Neural cell (in vitro differentiated cells): ENCODE measurements at regions not wholly inside any gene's neighbourhood (a gene's known extent, or its start where the extent isn't known, plus 50 kb on each side); places are given as distances from the start of the nearest gene placed in this dataset.
A peak's percentile ranks its signal among the peaks of the same experiment; 100 is the strongest.

Experiments
- H2AFZ ChIP-seq: fragments of 200-600, 300-800 bp; sonication (generic), shearing (Covaris generic); 2 replicates; pipeline ENCODE4 v1.6.0; 2014; ENCODE audit warnings: low read depth, mild to moderate bottlenecking, antibody characterized with exemption, low read length, moderate library complexity
- H3F3A ChIP-seq: fragments of 200-600 bp; shearing (Covaris generic); 2 replicates; pipeline ENCODE4 v1.6.1; 2016; ENCODE audit warnings: mild to moderate bottlenecking, moderate library complexity, mixed read lengths, antibody characterized with exemption, low read length; ENCODE audit not compliant: insufficient read depth, poor library complexity, severe bottlenecking
- H3K27ac ChIP-seq: fragments of 200-600, 300-800 bp; sonication (generic), shearing (Covaris generic); 2 replicates; pipeline ENCODE4 v1.5.1; 2014; ENCODE audit warnings: mild to moderate bottlenecking, low read length, moderate library complexity
- H3K27me3 ChIP-seq: fragments of 300-800, 200-600 bp; sonication (generic), shearing (Covaris generic); 2 replicates; pipeline ENCODE4 v1.6.0; 2014; ENCODE audit warnings: mild to moderate bottlenecking, low read depth, low read length, moderate library complexity; ENCODE audit not compliant: insufficient read depth
- H3K36me3 ChIP-seq: fragments of 300-800, 200-600 bp; sonication (generic), shearing (Covaris generic); 2 replicates; pipeline ENCODE4 v1.5.1; 2014; ENCODE audit warnings: mild to moderate bottlenecking, antibody characterized with exemption, low read length, moderate library complexity; ENCODE audit not compliant: insufficient read depth
- H3K4me2 ChIP-seq: fragments of 300-800, 200-600 bp; sonication (generic), shearing (Covaris generic); 2 replicates; pipeline ENCODE4 v1.6.0; 2014; ENCODE audit warnings: mild to moderate bottlenecking, low read length
- H3K4me3 ChIP-seq: fragments of 300-800, 200-600 bp; sonication (generic), shearing (Covaris generic); 2 replicates; pipeline ENCODE4 v1.5.1; 2014; ENCODE audit warnings: mild to moderate bottlenecking, low read length, moderate library complexity
- H3K79me2 ChIP-seq: fragments of 200-600 bp; shearing (Covaris generic); replicated peaks from 2 replicates; pipeline ENCODE4 v1.6.0; 2014; ENCODE audit warnings: mild to moderate bottlenecking, low read length, moderate library complexity; ENCODE audit not compliant: insufficient read depth
- H3K9ac ChIP-seq: fragments of 300-800, 200-600 bp; sonication (generic), shearing (Covaris generic); 2 replicates; pipeline ENCODE4 v1.6.1; 2016; ENCODE audit warnings: mild to moderate bottlenecking, low read length, mixed read lengths
- H3K9me2 ChIP-seq: fragments of 200-600 bp; shearing (Covaris generic); 2 replicates; pipeline ENCODE4 v1.6.1; 2016; ENCODE audit warnings: mild to moderate bottlenecking, low read length, mixed read lengths; ENCODE audit not compliant: insufficient read depth
- H3K9me3 ChIP-seq: fragments of 200-600, 300-800 bp; sonication (generic), shearing (Covaris generic); 2 replicates; pipeline ENCODE4 v1.6.1; 2016; ENCODE audit warnings: mild to moderate bottlenecking, mixed run types, low read length, moderate library complexity, mixed read lengths
- H4K20me1 ChIP-seq: fragments of 200-600 bp; shearing (Covaris generic); 2 replicates; pipeline ENCODE4 v1.6.1; 2016; ENCODE audit warnings: mild to moderate bottlenecking, mixed run types; ENCODE audit not compliant: insufficient read depth
- CTCF ChIP-seq: fragments of 450-650 bp; IDR thresholded peaks from 2 replicates; pipeline ENCODE4 v1.5.1; 2014; ENCODE audit warnings: antibody characterized with exemption, mild to moderate bottlenecking, moderate library complexity; ENCODE audit not compliant: poor library complexity, severe bottlenecking
- EP300 ChIP-seq: fragments of 450-650 bp; conservative IDR thresholded peaks from 2 replicates; pipeline ENCODE4 v1.6.1; 2014; ENCODE audit warnings: antibody characterized with exemption, mild to moderate bottlenecking, moderate library complexity; ENCODE audit not compliant: poor library complexity, severe bottlenecking
- EZH2 ChIP-seq: fragments of 200-600, 300-800 bp; shearing (Covaris generic), sonication (generic); IDR thresholded peaks from 2 replicates; pipeline ENCODE4 v1.6.1; 2014; ENCODE audit warnings: antibody characterized with exemption, low read length, borderline replicate concordance, mild to moderate bottlenecking; ENCODE audit not compliant: insufficient read depth, poor library complexity, severe bottlenecking
- MXI1 ChIP-seq: fragments of 450-650 bp; conservative IDR thresholded peaks from 2 replicates; pipeline ENCODE4 v1.6.1; 2014; ENCODE audit warnings: antibody characterized with exemption, mild to moderate bottlenecking; ENCODE audit not compliant: poor library complexity, severe bottlenecking
- POLR2AphosphoS5 ChIP-seq: IDR thresholded peaks from 2 replicates; pipeline ENCODE4 v1.6.1; 2012
- RAD21 ChIP-seq: fragments of 450-650 bp; conservative IDR thresholded peaks from 2 replicates; pipeline ENCODE4 v1.6.1; 2014; ENCODE audit warnings: antibody characterized with exemption, mild to moderate bottlenecking, moderate library complexity
- SMC3 ChIP-seq: fragments of 450-650 bp; conservative IDR thresholded peaks from 2 replicates; pipeline ENCODE4 v1.6.1; 2014; ENCODE audit warnings: antibody characterized with exemption, mild to moderate bottlenecking, moderate library complexity; ENCODE audit not compliant: poor library complexity
- TAF1 ChIP-seq: IDR thresholded peaks from 2 replicates; pipeline ENCODE4 v1.6.1; 2012; ENCODE audit warnings: low read depth
- TF ChIP-seq, protein P1 (sequence below): IDR thresholded peaks from 2 replicates; pipeline ENCODE4 v1.6.1; 2012; ENCODE audit warnings: borderline replicate concordance

DNA sequence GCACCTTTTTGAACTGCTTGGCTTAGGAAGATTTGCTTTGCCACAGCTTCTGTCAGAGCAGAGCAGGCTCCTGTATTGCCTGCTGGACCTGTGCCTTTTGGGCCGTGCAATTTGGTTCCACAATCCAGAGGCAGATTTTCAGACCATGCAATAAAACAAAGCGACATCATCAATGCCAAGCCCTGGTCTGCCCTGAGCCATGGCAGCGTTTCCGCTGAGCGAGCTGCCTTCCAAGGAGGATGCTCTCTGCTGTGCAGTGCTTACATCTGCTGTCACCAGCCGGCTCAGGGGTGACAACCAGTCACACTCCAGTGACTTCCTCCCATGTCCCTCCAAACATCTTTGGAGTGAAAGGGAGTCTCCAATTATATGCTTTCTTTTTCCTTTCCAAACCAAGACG lies 282.2 kb downstream of the CDH26 start:
- no peaks in the 10 kb centered on the region for H3K27me3 ChIP-seq
- no peak overlapping the region for H3K4me2 ChIP-seq
- peak; percentile 17 for TF ChIP-seq EP300
- TF ChIP-seq MXI1: no peak
- no peaks in the 10 kb centered on the region for H3K9me2 ChIP-seq
- no peaks in the 10 kb centered on the region for H3K36me3 ChIP-seq
- H3F3A ChIP-seq: no peaks in the 10 kb centered on the region
- H3K4me3 ChIP-seq: no peak overlapping the region
- no peaks in the 10 kb centered on the region for H4K20me1 ChIP-seq
- peak overlapping the region; percentile 5 for H3K27ac ChIP-seq
- peak overlapping the region; percentile 17 for H3K9ac ChIP-seq
- no peak overlapping the region for H2AFZ ChIP-seq
- no peaks in the 10 kb centered on the region for H3K9me3 ChIP-seq
- H3K79me2 ChIP-seq: no peaks in the 10 kb centered on the region

DNA sequence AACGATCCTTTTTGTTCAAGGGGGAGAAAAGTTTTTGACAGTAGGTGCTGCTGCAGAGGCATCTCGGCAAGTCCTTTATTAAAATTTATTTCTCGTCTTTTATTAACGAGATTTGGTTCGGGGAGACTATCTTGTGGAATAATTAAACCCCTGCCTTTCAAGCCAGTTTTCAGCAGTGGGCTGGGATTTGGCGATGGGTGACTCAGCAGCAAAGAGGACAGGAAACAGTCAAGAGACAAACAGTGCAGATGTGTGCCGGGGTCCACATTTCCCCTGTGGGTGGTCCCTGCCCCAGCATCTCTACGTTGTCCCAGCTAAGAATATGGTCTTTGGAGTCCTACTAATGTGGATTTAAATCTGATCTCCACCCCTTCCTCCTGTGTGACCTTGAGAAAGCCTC lies 282.8 kb downstream of the CDH26 start:
- no peaks in the 10 kb centered on the region for H3K27me3 ChIP-seq
- H3K4me2 ChIP-seq: no peak overlapping the region
- H3K27ac ChIP-seq: no peak overlapping the region
- no peaks in the 10 kb centered on the region for H3K79me2 ChIP-seq
- no peak for TF ChIP-seq MXI1
- TF ChIP-seq, protein P1, sequence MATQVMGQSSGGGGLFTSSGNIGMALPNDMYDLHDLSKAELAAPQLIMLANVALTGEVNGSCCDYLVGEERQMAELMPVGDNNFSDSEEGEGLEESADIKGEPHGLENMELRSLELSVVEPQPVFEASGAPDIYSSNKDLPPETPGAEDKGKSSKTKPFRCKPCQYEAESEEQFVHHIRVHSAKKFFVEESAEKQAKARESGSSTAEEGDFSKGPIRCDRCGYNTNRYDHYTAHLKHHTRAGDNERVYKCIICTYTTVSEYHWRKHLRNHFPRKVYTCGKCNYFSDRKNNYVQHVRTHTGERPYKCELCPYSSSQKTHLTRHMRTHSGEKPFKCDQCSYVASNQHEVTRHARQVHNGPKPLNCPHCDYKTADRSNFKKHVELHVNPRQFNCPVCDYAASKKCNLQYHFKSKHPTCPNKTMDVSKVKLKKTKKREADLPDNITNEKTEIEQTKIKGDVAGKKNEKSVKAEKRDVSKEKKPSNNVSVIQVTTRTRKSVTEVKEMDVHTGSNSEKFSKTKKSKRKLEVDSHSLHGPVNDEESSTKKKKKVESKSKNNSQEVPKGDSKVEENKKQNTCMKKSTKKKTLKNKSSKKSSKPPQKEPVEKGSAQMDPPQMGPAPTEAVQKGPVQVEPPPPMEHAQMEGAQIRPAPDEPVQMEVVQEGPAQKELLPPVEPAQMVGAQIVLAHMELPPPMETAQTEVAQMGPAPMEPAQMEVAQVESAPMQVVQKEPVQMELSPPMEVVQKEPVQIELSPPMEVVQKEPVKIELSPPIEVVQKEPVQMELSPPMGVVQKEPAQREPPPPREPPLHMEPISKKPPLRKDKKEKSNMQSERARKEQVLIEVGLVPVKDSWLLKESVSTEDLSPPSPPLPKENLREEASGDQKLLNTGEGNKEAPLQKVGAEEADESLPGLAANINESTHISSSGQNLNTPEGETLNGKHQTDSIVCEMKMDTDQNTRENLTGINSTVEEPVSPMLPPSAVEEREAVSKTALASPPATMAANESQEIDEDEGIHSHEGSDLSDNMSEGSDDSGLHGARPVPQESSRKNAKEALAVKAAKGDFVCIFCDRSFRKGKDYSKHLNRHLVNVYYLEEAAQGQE: no peak
- no peak for TF ChIP-seq EZH2
- no peak for TF ChIP-seq SMC3
- TF ChIP-seq CTCF: no peak
- no peak for TF ChIP-seq EP300
- no peak for TF ChIP-seq POLR2AphosphoS5
- TF ChIP-seq TAF1: no peak
- no peak for TF ChIP-seq RAD21
- H3F3A ChIP-seq: no peaks in the 10 kb centered on the region
- H3K9me3 ChIP-seq: no peaks in the 10 kb centered on the region
- H3K36me3 ChIP-seq: no peaks in the 10 kb centered on the region
- no peak overlapping the region for H2AFZ ChIP-seq
- no peak overlapping the region for H3K9ac ChIP-seq
- H3K4me3 ChIP-seq: no peak overlapping the region
- H4K20me1 ChIP-seq: no peaks in the 10 kb centered on the region
- H3K9me2 ChIP-seq: no peaks in the 10 kb centered on the region
